AG09309 (cell line): ENCODE measurements at regions not wholly inside any gene's neighbourhood (a gene's known extent, or its start where the extent isn't known, plus 50 kb on each side); places are given as distances from the start of the nearest gene placed in this dataset.

ENCODE experiments used
- DNase-seq: peaks from one replicate; pipeline ENCODE4 v3.0.0-alpha.2; 2010; ENCODE audit warnings: low read depth
- H3K4me3 ChIP-seq: 2 replicates; pipeline ENCODE4 v1.5.1; 2011; ENCODE audit warnings: mild to moderate bottlenecking, low read depth, low read length, moderate library complexity; ENCODE audit not compliant: control insufficient read depth
- TF ChIP-seq, protein P1 (sequence below): IDR thresholded peaks from 2 replicates; pipeline ENCODE4 v1.5.1; 2011; ENCODE audit warnings: mild to moderate bottlenecking, low read depth, low read length, inconsistent platforms; ENCODE audit not compliant: insufficient read depth, control insufficient read depth; ENCODE audit errors: missing control alignments

DNA sequence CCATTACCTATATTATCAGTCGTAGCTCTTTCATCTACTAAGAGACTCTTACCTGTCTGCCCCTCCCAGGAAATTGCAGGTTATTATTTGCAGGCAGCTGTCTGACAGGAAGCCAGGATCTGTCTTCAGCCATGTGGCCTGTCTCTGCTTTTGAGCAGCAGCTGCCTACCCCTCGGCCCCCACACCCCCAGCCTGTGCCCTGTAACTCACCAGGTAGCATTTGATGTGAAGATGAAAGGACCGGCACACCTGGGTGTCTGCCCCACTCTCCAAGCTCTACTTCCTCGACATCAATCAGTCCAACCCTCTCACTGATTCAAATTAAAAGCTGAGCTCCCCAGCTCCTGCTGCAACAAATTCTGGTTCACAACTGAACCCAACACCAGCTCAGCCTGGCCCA is 197.2 kb upstream of the CTNNB1 start:
- no peak overlapping the region for H3K4me3 ChIP-seq
- TF ChIP-seq, protein P1, sequence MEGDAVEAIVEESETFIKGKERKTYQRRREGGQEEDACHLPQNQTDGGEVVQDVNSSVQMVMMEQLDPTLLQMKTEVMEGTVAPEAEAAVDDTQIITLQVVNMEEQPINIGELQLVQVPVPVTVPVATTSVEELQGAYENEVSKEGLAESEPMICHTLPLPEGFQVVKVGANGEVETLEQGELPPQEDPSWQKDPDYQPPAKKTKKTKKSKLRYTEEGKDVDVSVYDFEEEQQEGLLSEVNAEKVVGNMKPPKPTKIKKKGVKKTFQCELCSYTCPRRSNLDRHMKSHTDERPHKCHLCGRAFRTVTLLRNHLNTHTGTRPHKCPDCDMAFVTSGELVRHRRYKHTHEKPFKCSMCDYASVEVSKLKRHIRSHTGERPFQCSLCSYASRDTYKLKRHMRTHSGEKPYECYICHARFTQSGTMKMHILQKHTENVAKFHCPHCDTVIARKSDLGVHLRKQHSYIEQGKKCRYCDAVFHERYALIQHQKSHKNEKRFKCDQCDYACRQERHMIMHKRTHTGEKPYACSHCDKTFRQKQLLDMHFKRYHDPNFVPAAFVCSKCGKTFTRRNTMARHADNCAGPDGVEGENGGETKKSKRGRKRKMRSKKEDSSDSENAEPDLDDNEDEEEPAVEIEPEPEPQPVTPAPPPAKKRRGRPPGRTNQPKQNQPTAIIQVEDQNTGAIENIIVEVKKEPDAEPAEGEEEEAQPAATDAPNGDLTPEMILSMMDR = no peak
- DNase-seq = no peak

DNA sequence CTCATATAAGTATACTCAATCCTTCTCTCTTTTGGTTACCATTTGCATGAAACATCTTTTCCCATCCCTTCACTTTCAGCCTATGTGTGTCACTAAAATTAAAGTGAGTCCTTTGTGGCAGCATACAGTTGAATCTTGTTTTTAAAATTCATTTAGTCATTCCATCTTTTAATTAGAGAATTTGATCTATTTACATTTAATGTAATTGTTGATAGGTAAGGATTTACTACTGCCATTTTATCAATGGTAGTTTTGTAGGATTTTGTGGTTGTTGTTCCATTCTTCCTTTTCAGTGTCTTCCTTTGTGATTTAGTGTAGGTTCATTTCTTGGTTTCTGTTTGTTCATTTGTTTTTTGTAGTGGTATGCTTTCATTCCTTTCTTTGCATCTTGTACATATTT is 191.9 kb upstream of the CTNNB1 start:
- no peak overlapping the region for H3K4me3 ChIP-seq
- TF ChIP-seq, protein P1 = no peak
- no peak for DNase-seq

DNA sequence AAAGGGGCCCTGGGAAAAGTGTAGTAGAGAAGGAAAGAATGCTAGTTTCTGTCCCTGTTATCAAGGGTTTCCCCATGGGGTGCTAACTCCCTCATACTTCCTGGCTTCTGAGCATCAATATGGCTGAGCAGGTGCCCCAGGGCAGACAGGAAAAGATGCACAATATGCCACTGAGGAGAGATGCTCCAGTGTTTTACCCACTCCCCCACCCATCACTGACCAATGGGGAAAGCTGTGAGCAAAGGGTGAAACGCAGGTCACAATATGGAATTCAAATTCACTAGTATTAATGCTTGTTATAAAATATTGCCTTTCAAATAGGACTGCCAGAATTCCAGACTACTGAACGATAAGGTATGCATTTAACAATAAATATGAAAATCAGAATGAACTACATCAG is 187.5 kb upstream of the CTNNB1 start:
- TF ChIP-seq, protein P1 = no peak
- DNase-seq = no peak
- no peak overlapping the region for H3K4me3 ChIP-seq

DNA sequence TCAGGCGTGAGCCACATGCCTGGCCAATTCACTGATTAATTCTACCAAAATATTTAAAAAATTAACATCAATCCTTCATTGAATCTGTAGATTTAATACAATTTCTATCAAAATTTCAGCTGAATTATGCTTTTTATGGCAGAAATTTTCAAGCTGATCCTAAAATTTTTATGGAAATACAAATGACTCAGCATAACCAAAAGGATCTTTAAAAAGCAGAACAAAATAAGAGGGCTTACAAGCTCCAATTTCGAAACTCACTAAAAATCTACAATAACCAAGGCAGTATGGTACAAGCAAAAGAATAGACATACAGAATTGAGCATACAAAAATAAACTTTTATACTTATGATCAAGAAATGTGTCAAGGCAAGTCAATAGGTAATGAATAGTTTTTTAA is 180.4 kb upstream of the CTNNB1 start:
- DNase-seq = no peak
- H3K4me3 ChIP-seq = no peak overlapping the region
- TF ChIP-seq, protein P1 = no peak

DNA sequence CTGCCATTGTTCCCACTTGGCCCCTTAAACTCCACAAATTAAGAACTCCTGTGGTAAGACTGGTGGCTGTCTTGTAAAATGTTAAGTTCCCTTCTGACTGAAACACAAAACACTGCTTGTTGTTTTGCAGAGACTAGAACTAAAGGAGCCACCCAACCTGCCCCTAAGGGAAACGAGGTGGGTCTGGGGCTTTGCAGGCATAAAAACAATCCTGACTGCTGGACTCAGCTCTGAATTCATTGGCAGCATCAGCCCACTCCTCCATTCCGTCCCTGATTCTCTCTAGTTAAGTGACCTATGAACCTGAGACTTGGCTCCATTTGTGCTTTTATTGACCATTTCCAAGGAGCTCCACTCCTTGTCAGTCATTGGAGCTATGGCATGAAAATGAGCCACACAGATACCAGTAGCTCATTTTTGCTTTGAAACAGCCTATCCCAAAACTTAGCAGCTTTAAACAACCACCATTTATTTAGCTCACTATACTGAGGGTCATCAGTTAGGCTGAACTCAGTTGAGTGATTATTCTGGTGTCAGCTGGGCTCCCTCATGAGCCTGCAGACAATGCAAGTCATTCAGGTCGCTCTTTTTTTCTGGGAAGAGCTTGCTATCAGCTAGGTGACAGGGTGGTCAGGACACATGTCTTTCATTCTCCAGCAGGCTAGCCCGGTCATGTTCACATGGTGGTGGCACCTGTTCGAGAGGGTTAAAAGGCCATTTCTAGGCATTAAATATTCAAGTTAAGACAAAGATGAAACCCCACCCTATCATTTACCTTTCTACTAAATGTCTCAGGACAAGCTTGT is 175.1 kb upstream of the CTNNB1 start:
- TF ChIP-seq, protein P1 = no peak
- DNase-seq = no peak
- no peak overlapping the region for H3K4me3 ChIP-seq

DNA sequence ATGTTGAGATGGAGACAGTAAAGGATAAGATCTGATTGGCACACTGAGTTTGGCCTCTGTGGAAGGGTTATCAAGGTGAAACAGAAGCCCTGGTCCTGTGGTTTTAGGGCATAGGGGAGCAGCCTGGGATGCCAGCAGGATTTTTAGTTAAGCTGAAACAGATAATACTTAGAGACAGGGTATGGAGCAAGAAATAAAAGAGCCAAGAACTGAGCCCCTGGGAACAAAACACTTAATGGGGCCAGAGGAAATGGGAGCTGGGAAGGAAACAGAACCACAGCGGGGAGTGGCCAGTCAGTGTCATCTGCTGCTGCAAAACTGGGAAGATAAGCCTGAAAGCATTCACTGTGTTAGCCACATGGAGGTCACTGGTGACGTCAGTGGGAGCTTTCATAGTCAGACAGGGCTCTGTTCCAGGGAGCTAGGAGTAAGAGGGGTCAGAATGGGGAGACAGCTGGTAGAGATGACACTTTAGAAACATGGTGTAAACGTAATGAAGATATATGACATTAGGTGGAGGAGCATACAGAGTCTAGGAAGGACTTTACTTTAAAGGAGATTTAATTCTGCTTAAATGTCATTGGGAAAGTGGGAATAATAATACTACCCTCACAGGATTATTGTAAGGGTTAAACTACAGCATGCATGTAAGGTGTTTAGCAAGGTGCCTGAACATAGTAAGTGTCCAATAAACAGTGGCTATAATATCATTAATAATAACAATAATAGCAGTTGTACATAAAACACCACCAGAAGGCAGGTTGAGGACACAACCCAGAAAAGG is 172.7 kb upstream of the CTNNB1 start:
- no peak for DNase-seq
- TF ChIP-seq, protein P1 = no peak
- H3K4me3 ChIP-seq = no peak overlapping the region
